Activated naive CD8-positive, alpha-beta T cell treated with anti-CD3 and anti-CD28 coated beads, Interleukin-2, amount 50 U/mL, for 24 hours (primary cell): ENCODE measurements at regions not wholly inside any gene's neighbourhood (a gene's known extent, or its start where the extent isn't known, plus 50 kb on each side); places are given as distances from the start of the nearest gene placed in this dataset.
"Not testable (repeated sequence)": the region's sequence is repeated elsewhere in the genome, so short reads cannot be mapped to it uniquely, and the experiment has no call there.

Experiments
- ATAC-seq: fragments of 150-1000 bp; cut with Tn5 transposase; one replicate; pipeline ENCODE4 v1.10.0; 2021
- DNase-seq: peaks from one replicate; pipeline ENCODE4 v3.0.0; 2021
- H3K27ac Mint-ChIP-seq: one replicate; pipeline ENCODE4 v1.8.0; 2021; ENCODE audit warnings: mild to moderate bottlenecking, mixed read lengths
- H3K27me3 Mint-ChIP-seq: one replicate; pipeline ENCODE4 v1.8.0; 2021; ENCODE audit warnings: mixed read lengths
- H3K36me3 Mint-ChIP-seq: one replicate; pipeline ENCODE4 v1.8.0; 2021; ENCODE audit warnings: low read depth, mixed read lengths
- H3K4me1 Mint-ChIP-seq: one replicate; pipeline ENCODE4 v1.8.0; 2021; ENCODE audit warnings: mixed read lengths
- H3K4me3 Mint-ChIP-seq: one replicate; pipeline ENCODE4 v1.8.0; 2021; ENCODE audit warnings: mild to moderate bottlenecking, moderate library complexity, mixed read lengths
- H3K9me3 Mint-ChIP-seq: one replicate; pipeline ENCODE4 v1.8.0; 2021; ENCODE audit warnings: mixed read lengths

GRCh38 chr3:21204122-21204521, 546.9 kb downstream of the ZNF385D start:
- not testable (repeated sequence) for H3K27me3 Mint-ChIP-seq, H3K4me3 Mint-ChIP-seq, ATAC-seq, H3K4me1 Mint-ChIP-seq, H3K27ac Mint-ChIP-seq, H3K36me3 Mint-ChIP-seq, DNase-seq
- H3K9me3 Mint-ChIP-seq: peaks cover 40% of the 10 kb centered on the region

GRCh38 chr3:21195203-21195602, 555.8 kb downstream of the ZNF385D start:
- Mint-ChIP-seq H3K9me3 (no peaks in the 10 kb centered on the region), H3K4me1 (no peaks in the 10 kb centered on the region), H3K27me3 (no peaks in the 10 kb centered on the region), H3K27ac (no peak overlapping the region), H3K36me3 (no peaks in the 10 kb centered on the region), H3K4me3 (no peak overlapping the region)
- ATAC-seq: no peak
- no peak for DNase-seq

- ATAC-seq, H3K4me3 Mint-ChIP-seq, H3K27me3 Mint-ChIP-seq, H3K9me3 Mint-ChIP-seq, H3K36me3 Mint-ChIP-seq, DNase-seq, H3K4me1 Mint-ChIP-seq, H3K27ac Mint-ChIP-seq: not testable (repeated sequence)
These were observed 557.0 kb downstream of the ZNF385D start for GRCh38 chr3:21194036-21194435.

GRCh38 chr3:21188459-21188858, 562.6 kb downstream of the ZNF385D start:
- no peaks in the 10 kb centered on the region for H3K27me3 Mint-ChIP-seq
- ATAC-seq (no peak), DNase-seq (no peak)
- no peak overlapping the region for H3K4me3 Mint-ChIP-seq
- H3K4me1 Mint-ChIP-seq: no peaks in the 10 kb centered on the region
- H3K36me3 Mint-ChIP-seq: no peaks in the 10 kb centered on the region
- peaks cover 9% of the 10 kb centered on the region for H3K9me3 Mint-ChIP-seq
- H3K27ac Mint-ChIP-seq: no peak overlapping the region

- H3K36me3 Mint-ChIP-seq: no peaks in the 10 kb centered on the region
- no peaks in the 10 kb centered on the region for H3K4me1 Mint-ChIP-seq
- H3K4me3 Mint-ChIP-seq: no peak overlapping the region
- H3K9me3 Mint-ChIP-seq: peaks cover 9% of the 10 kb centered on the region
- DNase-seq: no peak
- ATAC-seq: no peak
- no peaks in the 10 kb centered on the region for H3K27me3 Mint-ChIP-seq
- no peak overlapping the region for H3K27ac Mint-ChIP-seq
These were observed 565.1 kb downstream of the ZNF385D start for GRCh38 chr3:21185816-21186314.

GRCh38 chr3:21174461-21174860, 576.5 kb downstream of the ZNF385D start:
- ATAC-seq (no peak), DNase-seq (no peak)
- Mint-ChIP-seq H3K27ac (no peak overlapping the region), H3K4me1 (no peaks in the 10 kb centered on the region), H3K9me3 (peaks cover 41% of the 10 kb centered on the region), H3K36me3 (peaks cover 4% of the 10 kb centered on the region), H3K27me3 (no peaks in the 10 kb centered on the region), H3K4me3 (no peak overlapping the region)

- no peak overlapping the region for H3K27ac Mint-ChIP-seq
- no peaks in the 10 kb centered on the region for H3K27me3 Mint-ChIP-seq
- no peak overlapping the region for H3K4me3 Mint-ChIP-seq
- ATAC-seq: no peak
- H3K36me3 Mint-ChIP-seq: no peaks in the 10 kb centered on the region
- no peak for DNase-seq
- H3K9me3 Mint-ChIP-seq: peaks cover 32% of the 10 kb centered on the region
- H3K4me1 Mint-ChIP-seq: no peaks in the 10 kb centered on the region
These were observed 580.0 kb downstream of the ZNF385D start for GRCh38 chr3:21170964-21171363.

GRCh38 chr3:21169948-21170347, 581.1 kb downstream of the ZNF385D start:
- peaks cover 26% of the 10 kb centered on the region for H3K9me3 Mint-ChIP-seq
- ATAC-seq (no peak), DNase-seq (no peak)
- no peaks in the 10 kb centered on the region for H3K36me3 Mint-ChIP-seq
- no peaks in the 10 kb centered on the region for H3K27me3 Mint-ChIP-seq
- no peak overlapping the region for H3K4me3 Mint-ChIP-seq
- no peak overlapping the region for H3K27ac Mint-ChIP-seq
- H3K4me1 Mint-ChIP-seq: no peaks in the 10 kb centered on the region

- Mint-ChIP-seq H3K4me3 (no peak overlapping the region), H3K36me3 (no peaks in the 10 kb centered on the region), H3K9me3 (peaks cover 15% of the 10 kb centered on the region), H3K27me3 (no peaks in the 10 kb centered on the region), H3K4me1 (no peaks in the 10 kb centered on the region), H3K27ac (no peak overlapping the region)
- no peak for DNase-seq
- ATAC-seq: no peak
These were observed 582.5 kb downstream of the ZNF385D start for GRCh38 chr3:21168471-21168870.

GRCh38 chr3:21163956-21164355, 587.1 kb downstream of the ZNF385D start:
- no peak for DNase-seq
- Mint-ChIP-seq H3K9me3 (peaks cover 12% of the 10 kb centered on the region), H3K27me3 (no peaks in the 10 kb centered on the region)

GRCh38 chr3:21159543-21159906, 591.5 kb downstream of the ZNF385D start:
- Mint-ChIP-seq H3K27ac (no peak overlapping the region), H3K36me3 (no peaks in the 10 kb centered on the region), H3K4me3 (no peak overlapping the region), H3K9me3 (peaks cover 4% of the 10 kb centered on the region), H3K4me1 (no peaks in the 10 kb centered on the region), H3K27me3 (no peaks in the 10 kb centered on the region)
- ATAC-seq (no peak), DNase-seq (no peak)

More at GRCh38 chr3:21163956-21164355, 587.1 kb downstream of the ZNF385D start:
- Mint-ChIP-seq H3K4me1 (no peaks in the 10 kb centered on the region), H3K4me3 (no peak overlapping the region), H3K27ac (no peak overlapping the region), H3K36me3 (no peaks in the 10 kb centered on the region)
- ATAC-seq: no peak

GRCh38 chr3:21158861-21159542, 592.0 kb downstream of the ZNF385D start:
- no peaks in the 10 kb centered on the region for H3K4me1 Mint-ChIP-seq
- H3K27ac Mint-ChIP-seq: no peak overlapping the region
- H3K4me3 Mint-ChIP-seq: no peak overlapping the region
- no peak for DNase-seq
- ATAC-seq: no peak
- H3K36me3 Mint-ChIP-seq: no peaks in the 10 kb centered on the region
- H3K27me3 Mint-ChIP-seq: no peaks in the 10 kb centered on the region
- H3K9me3 Mint-ChIP-seq: peaks cover 4% of the 10 kb centered on the region

- Mint-ChIP-seq H3K4me3 (no peak overlapping the region), H3K4me1 (no peaks in the 10 kb centered on the region), H3K27ac (no peak overlapping the region), H3K36me3 (no peaks in the 10 kb centered on the region), H3K27me3 (no peaks in the 10 kb centered on the region), H3K9me3 (peaks cover 4% of the 10 kb centered on the region)
- DNase-seq: no peak
- ATAC-seq: no peak
These were observed 596.1 kb downstream of the ZNF385D start for GRCh38 chr3:21154911-21155310.

GRCh38 chr3:21152555-21152954, 598.5 kb downstream of the ZNF385D start:
- DNase-seq: no peak
- Mint-ChIP-seq H3K27ac (no peak overlapping the region), H3K9me3 (no peaks in the 10 kb centered on the region), H3K36me3 (no peaks in the 10 kb centered on the region), H3K4me3 (no peak overlapping the region), H3K27me3 (no peaks in the 10 kb centered on the region), H3K4me1 (no peaks in the 10 kb centered on the region)
- no peak for ATAC-seq

GRCh38 chr3:21142949-21143348, 608.1 kb downstream of the ZNF385D start:
- ATAC-seq (no peak), DNase-seq (no peak)
- Mint-ChIP-seq H3K27me3 (no peaks in the 10 kb centered on the region), H3K4me1 (no peaks in the 10 kb centered on the region), H3K27ac (no peak overlapping the region), H3K36me3 (no peaks in the 10 kb centered on the region), H3K9me3 (peaks cover 9% of the 10 kb centered on the region), H3K4me3 (no peak overlapping the region)

- Mint-ChIP-seq H3K4me3 (no peak overlapping the region), H3K9me3 (peaks cover 14% of the 10 kb centered on the region), H3K4me1 (no peaks in the 10 kb centered on the region), H3K27ac (no peak overlapping the region), H3K36me3 (no peaks in the 10 kb centered on the region), H3K27me3 (no peaks in the 10 kb centered on the region)
- DNase-seq (no peak), ATAC-seq (no peak)
These were observed 609.0 kb downstream of the ZNF385D start for GRCh38 chr3:21142031-21142430.
